ENCODE measurements at regions not wholly inside any gene's neighbourhood (a gene's known extent, or its start where the extent isn't known, plus 50 kb on each side); places are given as distances from the start of the nearest gene placed in this dataset.
A peak's percentile ranks its signal among the peaks of the same experiment; 100 is the strongest.

DNA sequence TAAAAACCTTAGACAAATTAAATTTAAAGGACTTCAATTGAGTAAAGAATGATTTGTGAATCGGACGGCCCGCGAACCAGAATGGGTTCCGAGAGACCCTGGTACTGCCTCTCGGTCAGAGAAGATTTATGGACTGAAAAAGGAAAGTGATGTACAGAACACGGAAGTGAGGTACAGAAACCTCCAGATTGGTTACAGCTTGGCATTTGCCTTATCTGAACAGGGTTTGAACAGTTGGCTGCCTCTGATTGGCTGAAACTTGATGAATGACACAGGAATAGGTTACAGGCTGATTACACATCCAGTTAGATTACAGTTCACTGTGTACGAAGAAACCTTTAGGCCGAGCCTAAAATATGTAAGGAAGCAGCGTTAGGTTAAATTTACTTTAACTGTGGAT lies 156.5 kb upstream of the EGFLAM start:
- WGBS, result 95% methylated on average over 10 of the region's 10 CpGs
- Histone ChIP-seq H3K27ac (replicated peaks in 1 of 4) (no peak overlapping the region), H3K4me3 (no peak overlapping the region), H3K4me1 (no peaks in the 10 kb centered on the region), H3K36me3 (no peaks in the 10 kb centered on the region), H3K27me3 (no peaks in the 10 kb centered on the region), H3K9me3 (no peaks in the 10 kb centered on the region)
- intact Hi-C loops (cut with DNase I), result no loop called here
- no peak for DNase-seq (ENCODE audit: extremely low spot score)
- TF ChIP-seq POLR2A (IDR thresholded peaks at IDR 0.05; ENCODE audit: low read depth) (no peak), POLR2AphosphoS5 (IDR thresholded peaks at IDR 0.05) (no peak), EP300 (IDR thresholded peaks at IDR 0.05) (no peak)
- TF ChIP-seq, protein P1, sequence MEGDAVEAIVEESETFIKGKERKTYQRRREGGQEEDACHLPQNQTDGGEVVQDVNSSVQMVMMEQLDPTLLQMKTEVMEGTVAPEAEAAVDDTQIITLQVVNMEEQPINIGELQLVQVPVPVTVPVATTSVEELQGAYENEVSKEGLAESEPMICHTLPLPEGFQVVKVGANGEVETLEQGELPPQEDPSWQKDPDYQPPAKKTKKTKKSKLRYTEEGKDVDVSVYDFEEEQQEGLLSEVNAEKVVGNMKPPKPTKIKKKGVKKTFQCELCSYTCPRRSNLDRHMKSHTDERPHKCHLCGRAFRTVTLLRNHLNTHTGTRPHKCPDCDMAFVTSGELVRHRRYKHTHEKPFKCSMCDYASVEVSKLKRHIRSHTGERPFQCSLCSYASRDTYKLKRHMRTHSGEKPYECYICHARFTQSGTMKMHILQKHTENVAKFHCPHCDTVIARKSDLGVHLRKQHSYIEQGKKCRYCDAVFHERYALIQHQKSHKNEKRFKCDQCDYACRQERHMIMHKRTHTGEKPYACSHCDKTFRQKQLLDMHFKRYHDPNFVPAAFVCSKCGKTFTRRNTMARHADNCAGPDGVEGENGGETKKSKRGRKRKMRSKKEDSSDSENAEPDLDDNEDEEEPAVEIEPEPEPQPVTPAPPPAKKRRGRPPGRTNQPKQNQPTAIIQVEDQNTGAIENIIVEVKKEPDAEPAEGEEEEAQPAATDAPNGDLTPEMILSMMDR (IDR thresholded peaks at IDR 0.05), result no peak

DNA sequence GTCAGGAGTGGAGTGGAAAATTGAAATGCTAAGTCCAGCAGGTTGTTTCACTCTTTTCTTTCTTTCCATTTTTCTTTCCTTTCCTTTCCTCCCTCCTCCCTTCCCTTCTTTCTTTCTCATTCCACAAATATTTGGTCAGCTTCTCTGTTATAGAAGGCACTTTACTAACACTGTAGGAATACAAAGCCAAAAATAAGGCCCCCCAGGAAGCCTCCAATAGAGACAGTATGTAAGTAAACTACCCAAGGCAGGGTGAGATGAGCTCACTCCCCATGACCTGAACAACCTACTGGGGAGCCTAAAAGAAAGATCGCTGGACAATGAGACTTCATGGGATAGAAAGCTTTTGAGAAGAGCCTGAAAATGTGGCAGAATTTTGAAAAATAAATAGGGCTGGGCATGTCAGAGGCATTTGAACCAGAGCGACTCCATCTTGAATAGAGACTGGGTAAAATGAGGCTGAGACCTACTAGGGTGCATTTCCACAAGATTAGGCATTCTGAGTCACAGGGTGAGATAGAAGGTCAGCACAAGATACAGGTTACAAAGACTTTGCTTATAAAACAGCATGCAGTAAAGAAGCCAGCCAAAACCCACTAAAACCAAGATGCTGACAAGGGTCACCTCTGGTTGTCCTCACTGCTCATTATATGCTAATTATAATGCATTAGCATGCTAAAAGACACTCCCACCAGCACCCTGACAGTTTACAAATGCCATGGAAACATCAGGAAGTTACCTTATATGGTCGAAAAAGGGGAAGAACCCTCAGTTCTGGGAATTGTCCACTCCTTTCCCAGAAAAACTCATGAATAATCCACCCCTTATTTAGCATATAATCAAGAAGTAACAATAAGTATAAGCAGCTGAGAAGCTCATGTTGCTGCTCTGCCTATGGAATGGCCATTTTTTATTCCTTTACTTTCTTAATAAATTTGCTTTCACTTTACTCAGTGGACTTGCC lies 158.9 kb upstream of the EGFLAM start:
- H3K27me3 ChIP-seq, result no peaks in the 10 kb centered on the region
- no peaks in the 10 kb centered on the region for H3K36me3 ChIP-seq
- no peaks in the 10 kb centered on the region for H3K4me1 ChIP-seq
- no peaks in the 10 kb centered on the region for H3K9me3 ChIP-seq
- H3K27ac ChIP-seq (replicated peaks in 1 of 4), result no peak overlapping the region
- no peak overlapping the region for H3K4me3 ChIP-seq
- WGBS, result 98% methylated on average over 3 of the region's 3 CpGs
- TF ChIP-seq POLR2A (IDR thresholded peaks at IDR 0.05; ENCODE audit: low read depth) (no peak), POLR2AphosphoS5 (IDR thresholded peaks at IDR 0.05) (no peak)
- intact Hi-C loops (cut with DNase I), result no loop called here
- DNase-seq (ENCODE audit: extremely low spot score), result peak; percentile 60

DNA sequence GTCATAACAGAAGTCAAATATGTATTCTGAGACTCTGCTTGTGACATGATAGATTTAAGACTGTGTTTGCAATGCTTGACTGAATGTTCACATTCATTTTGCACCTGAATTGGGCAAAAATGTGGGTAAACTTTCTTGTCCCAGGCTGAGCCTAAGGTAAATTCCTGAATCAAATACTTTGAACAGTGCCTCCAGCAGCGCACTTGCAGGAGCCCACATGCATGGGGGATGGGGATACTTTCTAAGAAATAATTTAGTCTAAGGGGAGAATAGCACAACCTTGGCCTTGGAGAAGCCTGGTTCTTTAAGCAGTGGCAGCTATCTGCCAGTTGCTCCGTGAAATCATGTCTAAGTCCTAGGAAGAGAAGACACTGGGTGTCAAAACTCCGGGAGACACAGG lies 163.5 kb upstream of the EGFLAM start:
- Histone ChIP-seq H3K27ac (replicated peaks in 1 of 4) (no peak overlapping the region), H3K4me3 (no peak overlapping the region), H3K4me1 (peaks cover 0 to 4% (median 0%) of the 10 kb centered on the region in 4 donors), H3K36me3 (no peaks in the 10 kb centered on the region), H3K9me3 (no peaks in the 10 kb centered on the region), H3K27me3 (no peaks in the 10 kb centered on the region)
- intact Hi-C loops (cut with DNase I), result no loop called here
- DNase-seq (ENCODE audit: extremely low spot score), result no peak
- no peak for TF ChIP-seq POLR2AphosphoS5 (IDR thresholded peaks at IDR 0.05)
- no peak for TF ChIP-seq POLR2A (IDR thresholded peaks at IDR 0.05; ENCODE audit: low read depth)
- TF ChIP-seq EP300 (IDR thresholded peaks at IDR 0.05), result no peak
- TF ChIP-seq, protein P1 (IDR thresholded peaks at IDR 0.05), result no peak
- 84% methylated on average over 3 of the region's 3 CpGs for WGBS

DNA sequence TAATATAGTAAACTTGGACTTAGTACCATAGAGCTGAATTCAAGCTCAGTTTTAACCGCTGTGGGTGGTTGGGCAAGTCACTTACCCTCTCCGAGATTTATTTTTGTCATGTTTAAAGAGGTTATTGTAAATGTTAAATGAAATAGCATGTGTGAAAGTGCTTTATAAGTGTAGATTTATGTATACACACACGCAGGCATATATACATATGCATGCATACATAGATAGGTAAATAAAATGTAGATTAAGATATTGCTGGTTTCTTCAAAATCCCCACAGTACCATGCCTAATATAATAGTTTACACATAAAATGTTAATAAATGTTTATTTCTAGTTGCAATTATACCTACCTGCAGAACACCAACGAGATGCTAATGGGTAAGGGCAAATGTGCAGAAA lies 164.5 kb upstream of the EGFLAM start:
- Histone ChIP-seq H3K27me3 (no peaks in the 10 kb centered on the region), H3K4me3 (no peak overlapping the region), H3K36me3 (no peaks in the 10 kb centered on the region), H3K4me1 (peaks cover 0 to 8% (median 0%) of the 10 kb centered on the region in 4 donors), H3K27ac (replicated peaks in 1 of 4) (no peak overlapping the region), H3K9me3 (no peaks in the 10 kb centered on the region)
- DNase-seq (ENCODE audit: extremely low spot score), result no peak
- TF ChIP-seq, protein P1 (IDR thresholded peaks at IDR 0.05), result no peak
- no peak for TF ChIP-seq EP300 (IDR thresholded peaks at IDR 0.05)
- WGBS, result 80% methylated on average over 4 of the region's 4 CpGs
- intact Hi-C loops (cut with DNase I), result no loop called here

DNA sequence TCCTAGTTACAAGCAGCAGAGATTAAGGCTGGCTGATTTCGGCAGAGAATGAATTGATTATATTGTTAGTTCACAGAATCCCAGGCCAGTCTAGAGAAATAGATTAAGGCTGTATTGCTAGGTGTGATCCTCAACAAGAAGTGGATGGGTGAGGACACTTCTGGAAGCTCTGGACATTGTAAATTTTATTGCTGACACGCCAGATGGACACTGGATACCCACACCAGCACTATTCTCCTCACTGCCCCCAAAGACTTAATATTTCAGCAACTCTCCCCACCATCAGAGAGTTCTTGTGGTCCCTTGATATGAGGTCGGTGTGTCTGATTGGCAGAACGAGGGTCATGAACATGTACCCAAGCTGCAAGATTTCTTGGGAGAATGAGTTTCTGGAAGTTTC lies 171.6 kb upstream of the EGFLAM start:
- no peaks in the 10 kb centered on the region for H3K36me3 ChIP-seq
- DNase-seq (ENCODE audit: extremely low spot score), result no peak
- H3K4me1 ChIP-seq, result peaks cover 0 to 8% (median 0%) of the 10 kb centered on the region in 4 donors
- no peak overlapping the region for H3K27ac ChIP-seq (replicated peaks in 1 of 4)
- no peak overlapping the region for H3K4me3 ChIP-seq
- WGBS, result 90% methylated on average over 4 of the region's 4 CpGs
- H3K9me3 ChIP-seq, result no peaks in the 10 kb centered on the region
- intact Hi-C loops (cut with DNase I), result no loop called here
- no peaks in the 10 kb centered on the region for H3K27me3 ChIP-seq
- TF ChIP-seq EP300 (IDR thresholded peaks at IDR 0.05) (no peak), POLR2A (IDR thresholded peaks at IDR 0.05; ENCODE audit: low read depth) (no peak), POLR2AphosphoS5 (IDR thresholded peaks at IDR 0.05) (no peak)
- TF ChIP-seq, protein P1 (IDR thresholded peaks at IDR 0.05), result no peak
